HCT116 (cell line): ENCODE measurements at regions not wholly inside any gene's neighbourhood (a gene's known extent, or its start where the extent isn't known, plus 50 kb on each side); places are given as distances from the start of the nearest gene placed in this dataset.

Source experiments
- CTCF ChIP-seq, 3 experiments: fragments of 200-600 bp in 1 of 3; sonication (generic) in 1 of 3; IDR thresholded peaks in 2 of 3; conservative IDR thresholded peaks in 1 of 3; 2 replicates each; pipeline ENCODE4 v1.5.1; 2012 to 2017; ENCODE audit warnings: low read depth in 2 of 3, low read length in 2 of 3, antibody characterized with exemption in 1 of 3, borderline replicate concordance in 1 of 3, control low read depth in 1 of 3, mild to moderate bottlenecking in 1 of 3, mixed read lengths in 1 of 3, mixed run types in 1 of 3, moderate library complexity in 1 of 3; ENCODE audit not compliant: insufficient read depth in 1 of 3
- EGR1 ChIP-seq: IDR thresholded peaks from 2 replicates; pipeline ENCODE4 v1.6.1; 2012; ENCODE audit warnings: low read depth
- EZH2 ChIP-seq: fragments of 200-600 bp; sonication (generic); IDR thresholded peaks from 2 replicates; pipeline ENCODE4 v1.6.1; 2017; ENCODE audit warnings: antibody characterized with exemption, mixed run types
- EZH2phosphoT487 ChIP-seq: fragments of 200-600 bp; IDR thresholded peaks from 2 replicates; pipeline ENCODE4 v1.6.1; 2018; ENCODE audit warnings: antibody characterized with exemption, borderline replicate concordance
- POLR2AphosphoS5 ChIP-seq: IDR thresholded peaks from 2 replicates; pipeline ENCODE4 v1.6.1; 2011; ENCODE audit warnings: mild to moderate bottlenecking, low read depth, low read length, moderate library complexity
- SIN3A ChIP-seq: IDR thresholded peaks from 2 replicates; pipeline ENCODE4 v1.6.1; 2012; ENCODE audit warnings: low read depth
- SP1 ChIP-seq: IDR thresholded peaks from 2 replicates; pipeline ENCODE4 v1.6.1; 2012; ENCODE audit warnings: low read depth
- TCF7L2 ChIP-seq: IDR thresholded peaks from 2 replicates; pipeline ENCODE4 v1.7.0; 2011; ENCODE audit warnings: borderline replicate concordance, inconsistent platforms; ENCODE audit not compliant: insufficient read depth, insufficient read length; ENCODE audit errors: extremely low read depth
- ZBTB33 ChIP-seq: IDR thresholded peaks from 2 replicates; pipeline ENCODE4 v1.6.1; 2011; ENCODE audit warnings: mild to moderate bottlenecking, low read length, moderate library complexity; ENCODE audit not compliant: insufficient replicate concordance; ENCODE audit errors: extremely low read depth
- TF ChIP-seq, protein P1 (sequence below): IDR thresholded peaks from 2 replicates; pipeline ENCODE4 v1.6.1; 2012
- TF ChIP-seq, protein P2 (sequence below): IDR thresholded peaks from 2 replicates; pipeline ENCODE4 v1.6.1; 2012; ENCODE audit warnings: low read depth

DNA sequence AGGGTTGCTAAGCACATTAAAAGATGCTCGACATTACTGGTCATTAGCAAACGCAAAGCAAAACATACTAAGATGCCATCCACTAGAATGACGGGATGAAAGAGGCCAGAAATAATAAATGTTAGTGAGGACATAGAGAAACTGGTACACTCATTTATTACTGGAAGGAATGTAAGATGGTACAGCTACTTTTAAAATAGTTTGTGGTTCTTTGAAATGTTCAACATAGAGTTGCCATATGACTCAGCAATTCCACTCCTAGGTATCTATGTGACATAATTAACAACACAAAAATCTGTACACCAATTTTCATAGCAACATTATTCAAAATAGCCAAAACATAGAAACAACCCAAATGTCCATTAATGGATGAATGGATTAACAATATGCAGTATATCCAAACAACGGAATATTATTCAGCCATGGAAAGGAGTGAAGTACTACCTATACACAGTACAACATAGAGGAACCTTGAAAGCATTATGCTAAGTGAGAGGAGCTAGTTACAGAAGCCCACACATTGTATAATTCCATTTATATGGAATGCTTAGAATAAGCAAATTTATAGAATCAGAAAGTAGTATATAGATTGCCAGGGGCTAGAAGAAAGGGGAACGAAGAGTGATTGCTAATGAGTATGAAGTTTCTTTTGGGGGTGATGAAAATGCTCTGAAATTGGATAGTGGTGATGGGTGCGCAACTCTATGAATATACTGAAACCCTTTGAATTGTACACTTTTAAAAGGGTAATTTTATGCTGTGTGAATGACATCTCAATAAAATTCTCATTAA, 61.9 kb upstream of the IL1R1 start:
- TF ChIP-seq CTCF (IDR thresholded peaks at IDR 0.05 in 2 of 3, conservative IDR thresholded peaks at IDR 0.05 in 1 of 3; ENCODE audit: borderline replicate concordance in 1 of 3, insufficient read depth in 1 of 3, low read depth in 2 of 3, low read length in 2 of 3) (no peak), EGR1 (no peak), SIN3A (no peak), SP1 (no peak), EZH2 (no peak), TCF7L2 (no peak), POLR2AphosphoS5 (no peak), EZH2phosphoT487 (no peak), ZBTB33 (no peak)
- TF ChIP-seq, protein P1, sequence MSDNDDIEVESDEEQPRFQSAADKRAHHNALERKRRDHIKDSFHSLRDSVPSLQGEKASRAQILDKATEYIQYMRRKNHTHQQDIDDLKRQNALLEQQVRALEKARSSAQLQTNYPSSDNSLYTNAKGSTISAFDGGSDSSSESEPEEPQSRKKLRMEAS = no peak
- TF ChIP-seq, protein P2, sequence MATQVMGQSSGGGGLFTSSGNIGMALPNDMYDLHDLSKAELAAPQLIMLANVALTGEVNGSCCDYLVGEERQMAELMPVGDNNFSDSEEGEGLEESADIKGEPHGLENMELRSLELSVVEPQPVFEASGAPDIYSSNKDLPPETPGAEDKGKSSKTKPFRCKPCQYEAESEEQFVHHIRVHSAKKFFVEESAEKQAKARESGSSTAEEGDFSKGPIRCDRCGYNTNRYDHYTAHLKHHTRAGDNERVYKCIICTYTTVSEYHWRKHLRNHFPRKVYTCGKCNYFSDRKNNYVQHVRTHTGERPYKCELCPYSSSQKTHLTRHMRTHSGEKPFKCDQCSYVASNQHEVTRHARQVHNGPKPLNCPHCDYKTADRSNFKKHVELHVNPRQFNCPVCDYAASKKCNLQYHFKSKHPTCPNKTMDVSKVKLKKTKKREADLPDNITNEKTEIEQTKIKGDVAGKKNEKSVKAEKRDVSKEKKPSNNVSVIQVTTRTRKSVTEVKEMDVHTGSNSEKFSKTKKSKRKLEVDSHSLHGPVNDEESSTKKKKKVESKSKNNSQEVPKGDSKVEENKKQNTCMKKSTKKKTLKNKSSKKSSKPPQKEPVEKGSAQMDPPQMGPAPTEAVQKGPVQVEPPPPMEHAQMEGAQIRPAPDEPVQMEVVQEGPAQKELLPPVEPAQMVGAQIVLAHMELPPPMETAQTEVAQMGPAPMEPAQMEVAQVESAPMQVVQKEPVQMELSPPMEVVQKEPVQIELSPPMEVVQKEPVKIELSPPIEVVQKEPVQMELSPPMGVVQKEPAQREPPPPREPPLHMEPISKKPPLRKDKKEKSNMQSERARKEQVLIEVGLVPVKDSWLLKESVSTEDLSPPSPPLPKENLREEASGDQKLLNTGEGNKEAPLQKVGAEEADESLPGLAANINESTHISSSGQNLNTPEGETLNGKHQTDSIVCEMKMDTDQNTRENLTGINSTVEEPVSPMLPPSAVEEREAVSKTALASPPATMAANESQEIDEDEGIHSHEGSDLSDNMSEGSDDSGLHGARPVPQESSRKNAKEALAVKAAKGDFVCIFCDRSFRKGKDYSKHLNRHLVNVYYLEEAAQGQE = no peak
